GM19023 (cell line): ENCODE measurements at regions not wholly inside any gene's neighbourhood (a gene's known extent, or its start where the extent isn't known, plus 50 kb on each side); places are given as distances from the start of the nearest gene placed in this dataset.
"Not testable (repeated sequence)": the region's sequence is repeated elsewhere in the genome, so short reads cannot be mapped to it uniquely, and the experiment has no call there.

Experiments used
- ATAC-seq: cut with Tn5 transposase; IDR thresholded peaks from one replicate; pipeline ENCODE4 v1.9.1; 2021; ENCODE audit warnings: mild to moderate bottlenecking, moderate library complexity; ENCODE audit not compliant: unreplicated experiment

DNA sequence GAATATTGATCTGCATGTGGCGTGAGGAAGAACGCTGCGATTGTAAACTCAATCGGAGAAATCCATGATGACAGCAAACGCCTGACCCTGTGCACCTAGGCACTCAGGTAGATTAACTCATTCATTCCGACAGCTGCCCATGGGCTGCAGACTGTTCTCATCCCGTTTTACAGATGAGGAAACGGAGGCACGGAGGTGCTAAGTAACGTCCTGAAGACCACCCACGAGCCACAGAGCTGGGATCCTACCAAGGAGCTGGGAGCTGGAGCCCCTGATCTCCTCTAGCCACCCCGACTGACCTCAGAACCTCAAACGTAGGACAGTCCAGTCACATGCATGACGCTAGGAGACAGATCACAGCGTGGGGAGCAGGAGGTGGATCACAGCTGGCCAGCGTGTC lies 1092.7 kb downstream of the BRD1 start:
- ATAC-seq, result no peak

DNA sequence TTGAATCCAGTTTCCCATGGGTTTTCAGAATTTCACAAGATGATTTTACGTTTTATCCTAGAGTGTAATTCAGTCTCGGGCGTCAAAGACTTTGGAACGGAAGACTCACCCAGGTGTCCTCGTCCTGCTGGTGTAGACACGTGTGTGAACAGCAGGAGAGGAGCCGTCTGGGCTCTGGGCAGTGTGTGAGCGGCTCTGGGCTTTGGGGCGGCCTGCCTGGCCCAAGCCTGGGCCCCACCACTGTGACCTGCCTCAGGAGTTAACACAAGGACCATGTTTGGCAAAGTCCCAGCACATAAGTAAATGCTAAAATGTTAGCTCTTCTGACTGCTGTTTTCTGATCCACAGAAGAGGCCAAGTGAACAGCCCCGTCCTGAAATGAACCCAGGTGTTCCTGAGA lies 1093.3 kb downstream of the BRD1 start:
- ATAC-seq, result no peak

DNA sequence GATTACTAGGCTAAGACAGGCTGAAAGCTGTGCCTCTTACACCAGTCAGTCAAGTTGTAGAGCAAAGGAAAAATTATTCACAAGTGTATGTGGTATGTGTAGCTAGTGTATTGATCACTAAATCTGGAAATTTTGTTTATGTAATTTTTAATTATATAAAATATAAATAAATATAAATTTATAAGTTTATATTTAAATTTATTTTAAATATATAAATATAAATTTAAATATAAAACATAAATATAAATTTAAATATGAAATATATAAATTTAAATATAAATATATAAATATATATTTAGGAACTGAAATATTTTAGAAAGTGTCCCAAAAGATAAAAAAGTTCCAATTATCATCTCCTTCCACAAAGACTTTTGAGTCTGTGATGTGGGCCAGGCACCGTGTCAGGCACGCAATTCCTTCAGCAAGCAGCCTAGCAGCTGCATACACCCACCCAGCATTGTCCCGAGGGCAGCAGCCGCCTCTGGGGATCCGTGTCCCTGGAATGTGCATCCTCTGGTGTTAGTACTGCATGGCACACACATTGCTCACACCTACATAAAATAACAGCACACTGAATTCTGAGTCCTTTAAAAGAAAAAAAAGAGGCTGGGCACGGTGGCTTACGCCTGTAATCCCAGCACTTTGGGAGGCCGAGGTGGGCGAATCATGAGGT lies 1098.0 kb downstream of the BRD1 start:
- no peak for ATAC-seq

DNA sequence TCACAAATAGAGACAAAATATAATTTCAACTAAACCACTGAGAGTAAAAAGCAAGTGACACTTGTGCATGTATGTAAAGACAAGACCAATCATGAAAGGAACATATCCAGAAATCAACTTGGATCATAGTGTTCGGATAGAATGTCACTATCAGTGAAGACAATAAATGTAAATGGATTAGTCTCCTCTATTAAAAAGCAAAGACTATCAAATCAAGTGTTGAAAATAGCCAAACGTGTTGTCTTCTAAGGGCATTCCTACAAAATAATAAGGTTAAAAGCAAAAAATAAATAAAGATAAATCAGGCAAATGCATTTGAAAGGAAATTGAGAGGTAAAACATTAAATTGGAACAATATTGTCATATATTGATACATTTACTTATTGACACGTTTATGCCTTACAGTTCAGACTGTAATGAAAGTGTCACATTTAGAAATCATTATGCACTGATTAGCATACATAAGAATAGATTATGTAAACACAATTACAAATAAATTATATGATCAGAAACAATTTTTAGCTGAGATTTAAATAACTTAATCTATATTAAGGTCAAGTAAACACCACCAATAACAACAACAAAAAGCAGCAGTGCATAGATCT lies 1100.1 kb downstream of the BRD1 start:
- no peak for ATAC-seq

DNA sequence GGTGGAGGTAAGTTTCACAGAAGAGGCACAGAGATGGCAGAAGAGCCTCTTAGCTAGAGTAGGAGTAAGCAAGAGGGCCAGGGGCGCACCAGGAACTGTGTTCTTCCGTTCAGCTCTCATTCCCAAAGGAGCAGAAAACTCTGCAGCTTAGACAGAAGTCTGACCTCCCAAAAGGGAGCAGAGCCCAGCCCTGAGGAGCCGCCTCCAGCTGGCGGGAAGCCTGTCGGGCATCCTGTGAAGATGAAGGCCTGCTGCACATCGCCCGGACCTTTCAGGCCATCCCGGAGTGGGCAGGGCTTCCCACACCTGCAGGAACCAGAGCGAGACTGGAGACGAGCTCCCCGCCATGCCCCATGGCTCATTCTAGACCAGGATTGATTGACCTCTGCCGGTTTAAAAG lies 1102.8 kb downstream of the BRD1 start:
- ATAC-seq, result no peak

DNA sequence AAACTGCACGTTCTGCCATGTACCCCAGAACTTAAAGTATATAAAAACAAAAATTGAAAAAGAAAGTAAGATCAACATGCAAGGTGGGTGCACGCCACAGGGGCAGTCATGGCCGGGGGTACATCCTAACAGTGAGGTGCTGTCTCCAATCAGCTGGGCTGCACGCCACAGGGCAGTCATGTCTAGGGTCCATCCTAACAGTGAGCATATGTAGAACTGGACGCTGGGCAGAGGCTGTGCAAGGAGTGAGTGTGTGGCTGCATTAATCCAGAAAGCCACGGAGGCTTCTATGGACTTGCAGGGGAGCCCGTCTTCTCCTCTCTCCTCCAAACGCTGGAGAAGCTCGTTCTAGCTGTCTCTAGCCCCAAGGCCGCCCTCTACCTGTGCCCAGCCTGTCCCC lies 1105.0 kb downstream of the BRD1 start:
- no peak for ATAC-seq

DNA sequence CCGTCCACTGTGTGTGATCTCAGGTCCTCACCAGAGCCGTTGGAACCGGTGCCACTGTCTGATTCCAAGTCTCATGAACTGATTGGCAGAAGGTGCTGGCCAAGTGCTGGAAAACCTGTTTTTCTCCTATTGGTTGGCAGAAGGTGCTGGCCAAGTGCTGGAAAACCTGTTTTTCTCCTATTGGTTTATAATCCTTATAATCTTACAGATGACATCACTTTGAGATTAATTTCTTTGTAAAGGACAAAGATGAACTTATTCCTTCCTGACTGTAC lies 1106.3 kb downstream of the BRD1 start:
- no peak for ATAC-seq

DNA sequence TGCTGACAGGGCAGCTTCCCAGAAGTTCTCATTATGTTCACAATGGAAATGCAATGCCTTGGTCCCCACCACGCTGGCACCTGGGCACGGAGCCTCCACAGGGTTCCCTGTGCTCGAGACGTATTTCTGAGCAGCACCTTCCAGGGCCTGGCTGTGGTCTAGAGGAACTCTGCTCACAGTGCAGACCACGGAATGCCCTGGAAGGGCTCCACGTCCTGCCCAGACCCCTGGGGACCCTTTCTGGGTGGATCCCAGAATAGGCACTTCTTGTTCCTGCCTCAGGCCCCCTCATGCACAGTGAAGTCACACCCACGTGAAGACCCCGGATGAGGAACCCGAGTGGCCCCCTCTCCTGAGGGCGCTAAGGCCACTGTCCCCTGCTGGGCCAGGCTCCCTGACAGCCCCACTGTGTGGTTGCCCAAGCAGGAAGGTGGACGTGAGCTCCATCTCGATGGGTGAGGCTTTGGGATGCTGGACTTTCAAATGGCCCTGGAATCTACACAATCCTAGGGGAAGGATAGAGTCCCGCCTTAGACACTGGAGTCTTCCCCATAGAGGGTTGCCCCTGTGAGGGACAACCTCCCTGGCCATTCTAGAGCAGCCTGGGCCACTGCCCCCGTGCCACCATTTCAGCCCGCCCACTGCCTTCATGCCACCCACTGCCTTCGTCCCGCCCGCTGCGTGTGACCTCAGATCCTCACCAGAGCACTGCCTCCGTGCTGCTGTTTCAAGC lies 1106.8 kb downstream of the BRD1 start:
- ATAC-seq, result no peak

DNA sequence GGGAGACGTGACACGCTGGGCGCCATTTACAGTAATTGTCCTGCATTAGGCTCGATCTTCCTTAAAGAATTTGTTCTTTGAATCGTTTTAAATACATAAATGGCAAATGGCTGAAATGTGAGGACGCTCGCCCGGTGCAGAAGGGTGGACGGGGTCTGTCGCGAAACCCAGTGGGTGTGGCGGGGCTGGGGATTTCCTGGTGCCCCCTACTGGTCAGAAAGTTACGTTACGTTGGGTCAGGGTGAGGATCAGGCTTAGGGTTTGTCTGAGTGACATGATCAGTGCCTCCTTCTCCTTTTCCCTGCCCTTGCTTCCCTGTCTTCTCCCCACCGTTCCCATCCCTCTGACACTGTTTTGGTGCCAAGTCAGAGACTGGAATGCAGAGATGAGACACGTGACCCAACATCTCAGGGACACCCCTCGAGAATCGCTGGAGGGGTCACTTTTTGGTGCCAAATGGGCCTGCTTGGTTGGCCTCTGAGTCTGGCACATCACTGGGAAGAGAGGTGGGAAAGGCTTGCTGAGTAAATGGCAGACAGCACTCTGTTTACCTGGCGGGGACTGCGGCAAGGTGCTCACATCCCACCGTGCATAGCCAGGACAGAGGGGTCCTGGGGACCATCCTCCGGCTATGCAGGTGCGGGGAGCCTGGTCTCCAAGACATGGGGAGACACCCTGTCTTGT lies 1107.6 kb downstream of the BRD1 start:
- ATAC-seq, result no peak

DNA sequence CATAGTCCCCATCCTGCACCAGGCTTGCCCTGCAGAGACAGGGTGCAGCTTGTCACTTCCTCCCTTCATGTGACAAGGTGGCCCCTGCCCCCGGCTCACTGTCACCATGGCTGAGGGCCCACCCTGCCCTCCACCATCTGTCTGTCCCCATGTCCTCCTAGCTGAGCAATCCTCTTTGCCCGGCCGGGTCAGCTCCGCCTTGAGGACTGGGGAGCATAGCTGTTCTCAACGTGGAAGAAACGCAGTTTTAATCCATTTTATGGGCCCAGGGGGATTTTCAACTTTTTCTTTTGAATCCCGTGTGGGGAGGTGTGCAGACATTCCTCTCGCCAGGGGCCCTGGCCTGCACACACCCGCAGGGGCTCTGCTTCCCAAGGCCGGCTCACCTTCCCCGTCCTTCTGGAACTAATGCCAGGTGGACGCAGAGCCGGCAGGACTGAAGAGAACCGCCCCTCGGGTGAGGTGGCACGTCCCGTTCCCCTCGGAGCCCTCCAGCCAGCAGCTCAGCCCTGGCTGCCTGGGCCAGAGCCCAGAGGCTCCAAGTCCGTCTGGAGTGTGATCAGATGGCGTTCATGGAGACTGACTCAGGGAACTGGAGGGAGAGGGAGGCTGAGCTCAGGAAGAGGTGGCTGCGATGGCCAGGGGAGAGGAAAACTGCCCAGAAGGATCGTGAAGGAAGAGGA lies 1108.7 kb downstream of the BRD1 start:
- no peak for ATAC-seq

DNA sequence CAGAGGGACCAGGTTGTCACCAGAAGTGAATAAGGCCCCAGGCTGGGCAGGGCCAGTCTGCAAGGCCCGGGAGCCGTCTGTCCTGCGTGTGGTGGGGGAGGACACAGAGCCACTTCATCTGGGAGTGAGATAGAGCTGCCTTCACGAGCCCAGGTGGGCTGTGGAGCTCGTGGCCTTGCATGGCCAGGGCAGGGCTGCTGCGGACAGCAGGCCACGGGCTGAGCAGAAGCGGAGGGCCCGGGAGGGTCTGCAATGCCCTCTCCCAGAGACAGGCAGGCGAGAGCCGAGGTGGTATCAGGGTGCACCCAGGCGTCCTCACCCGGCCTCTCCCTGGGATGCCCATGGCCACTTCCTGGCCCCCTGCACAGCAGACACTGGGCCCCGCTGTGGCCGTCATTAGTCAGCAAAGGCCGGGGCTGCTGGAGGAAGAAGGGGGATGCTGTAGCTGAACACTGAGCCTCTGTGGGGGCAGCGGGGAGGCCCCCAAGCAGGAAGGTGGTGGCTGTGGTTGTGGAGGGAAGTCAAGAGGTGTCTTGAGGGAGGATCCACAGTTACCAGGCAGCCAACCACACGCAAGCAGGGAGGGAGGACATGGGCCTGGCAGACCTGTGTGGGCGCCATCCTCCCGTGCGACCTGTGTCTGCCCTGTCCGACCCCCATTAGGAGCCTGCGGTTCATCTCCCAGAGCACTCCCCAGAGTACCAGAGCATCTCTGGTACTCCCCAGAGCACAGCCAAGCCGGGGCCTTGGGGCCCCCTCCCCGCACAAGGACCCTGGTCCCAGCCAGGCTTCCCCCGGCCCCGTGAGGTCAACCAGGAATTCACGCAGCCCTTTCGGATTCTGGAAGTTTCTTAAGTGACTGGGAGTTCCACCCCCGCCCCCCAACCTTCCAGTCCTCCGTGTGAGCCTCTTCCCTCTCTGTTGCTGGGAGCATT lies 1109.5 kb downstream of the BRD1 start:
- no peak for ATAC-seq

DNA sequence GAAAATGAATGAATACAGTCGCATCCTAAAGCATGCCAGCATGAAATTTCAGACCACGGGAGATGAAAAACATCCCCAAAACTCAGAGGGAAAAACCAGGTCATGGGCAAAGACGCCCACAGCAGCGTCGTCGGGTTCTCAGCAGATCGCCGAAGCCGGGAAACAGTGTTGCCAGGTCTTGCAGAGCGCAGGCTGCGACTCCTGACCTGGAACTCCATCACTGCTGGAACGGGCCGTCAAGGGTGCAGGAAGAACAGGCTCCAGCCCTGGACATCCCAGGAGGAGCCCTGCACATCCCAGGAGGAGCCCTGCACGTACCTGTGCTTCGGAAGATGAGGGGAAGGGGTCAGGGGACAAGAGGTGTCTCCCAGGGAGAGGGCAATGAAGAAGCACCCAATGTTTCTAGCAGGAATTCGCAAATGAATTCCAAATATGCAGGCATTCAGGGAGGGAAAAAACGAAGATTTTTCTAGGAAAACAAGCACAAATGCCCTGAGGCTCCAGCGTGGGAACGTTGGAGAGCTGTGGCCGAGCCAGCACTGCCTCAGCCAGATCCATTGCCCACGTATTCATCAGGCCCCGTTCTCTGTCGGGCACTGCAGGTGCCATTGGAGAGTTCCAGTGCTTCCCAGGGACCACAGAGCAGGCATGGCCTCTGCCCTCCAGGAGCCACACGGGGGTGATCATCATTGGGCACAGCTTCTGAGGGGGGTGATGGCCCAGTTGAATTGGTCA lies 1110.4 kb downstream of the BRD1 start:
- no peak for ATAC-seq

DNA sequence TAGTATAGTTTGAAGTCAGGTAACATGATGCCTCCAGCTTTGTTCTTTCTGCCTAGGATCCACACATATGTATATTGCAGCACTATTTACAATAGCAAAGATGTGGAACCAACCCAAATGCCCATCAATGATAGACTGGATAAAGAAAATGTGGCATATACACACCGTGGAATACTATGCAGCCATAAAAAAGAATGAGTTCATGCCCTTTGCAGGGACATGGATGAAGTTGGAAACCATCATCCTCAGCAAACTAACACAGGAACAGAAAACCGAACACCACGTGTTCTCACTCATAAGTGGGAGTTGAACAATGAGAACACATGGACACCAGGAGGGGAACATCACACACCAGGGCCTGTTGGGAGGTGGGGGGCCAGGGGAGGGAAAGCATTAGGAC lies 1111.5 kb downstream of the BRD1 start:
- ATAC-seq, result not testable (repeated sequence)

DNA sequence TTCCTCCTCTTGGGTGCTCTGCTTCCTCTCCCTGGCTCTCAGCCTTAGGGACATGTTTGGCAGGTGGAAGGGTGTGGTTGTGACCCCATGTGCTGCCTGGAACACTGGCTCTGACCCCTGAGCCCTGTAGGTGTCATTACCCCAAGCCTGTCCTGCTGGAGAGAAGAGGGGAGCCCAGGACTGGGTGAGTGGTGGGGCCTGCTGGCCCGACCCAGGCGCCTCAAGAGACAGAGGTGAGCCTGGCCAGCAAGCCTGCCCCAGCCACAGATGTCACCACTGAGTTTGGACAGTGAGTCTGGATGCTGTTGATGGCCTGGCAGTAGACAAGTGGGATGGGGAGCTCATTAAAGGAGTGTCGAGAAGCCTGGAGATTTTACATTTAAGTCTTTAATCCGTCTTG lies 1112.2 kb downstream of the BRD1 start:
- ATAC-seq, result no peak

DNA sequence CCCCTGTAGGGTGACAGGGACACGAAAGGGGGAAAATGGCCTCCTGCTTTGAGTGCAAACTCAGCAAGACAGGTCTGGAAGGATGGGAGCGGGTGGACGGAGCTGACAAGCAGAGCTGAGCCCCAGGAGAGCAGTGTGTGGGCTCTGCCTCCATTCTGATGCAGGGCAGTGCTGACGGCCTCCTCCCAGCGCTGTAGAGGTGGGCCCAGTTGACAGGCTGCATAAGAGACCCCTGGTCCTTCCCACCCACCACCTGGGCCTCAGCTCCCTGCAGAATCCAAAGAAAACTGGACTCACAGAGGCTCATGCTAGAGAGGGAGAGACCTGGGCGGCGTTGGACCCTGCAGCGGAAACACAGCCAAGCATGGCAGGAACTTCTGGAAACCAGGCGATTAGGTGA lies 1113.4 kb downstream of the BRD1 start:
- no peak for ATAC-seq

DNA sequence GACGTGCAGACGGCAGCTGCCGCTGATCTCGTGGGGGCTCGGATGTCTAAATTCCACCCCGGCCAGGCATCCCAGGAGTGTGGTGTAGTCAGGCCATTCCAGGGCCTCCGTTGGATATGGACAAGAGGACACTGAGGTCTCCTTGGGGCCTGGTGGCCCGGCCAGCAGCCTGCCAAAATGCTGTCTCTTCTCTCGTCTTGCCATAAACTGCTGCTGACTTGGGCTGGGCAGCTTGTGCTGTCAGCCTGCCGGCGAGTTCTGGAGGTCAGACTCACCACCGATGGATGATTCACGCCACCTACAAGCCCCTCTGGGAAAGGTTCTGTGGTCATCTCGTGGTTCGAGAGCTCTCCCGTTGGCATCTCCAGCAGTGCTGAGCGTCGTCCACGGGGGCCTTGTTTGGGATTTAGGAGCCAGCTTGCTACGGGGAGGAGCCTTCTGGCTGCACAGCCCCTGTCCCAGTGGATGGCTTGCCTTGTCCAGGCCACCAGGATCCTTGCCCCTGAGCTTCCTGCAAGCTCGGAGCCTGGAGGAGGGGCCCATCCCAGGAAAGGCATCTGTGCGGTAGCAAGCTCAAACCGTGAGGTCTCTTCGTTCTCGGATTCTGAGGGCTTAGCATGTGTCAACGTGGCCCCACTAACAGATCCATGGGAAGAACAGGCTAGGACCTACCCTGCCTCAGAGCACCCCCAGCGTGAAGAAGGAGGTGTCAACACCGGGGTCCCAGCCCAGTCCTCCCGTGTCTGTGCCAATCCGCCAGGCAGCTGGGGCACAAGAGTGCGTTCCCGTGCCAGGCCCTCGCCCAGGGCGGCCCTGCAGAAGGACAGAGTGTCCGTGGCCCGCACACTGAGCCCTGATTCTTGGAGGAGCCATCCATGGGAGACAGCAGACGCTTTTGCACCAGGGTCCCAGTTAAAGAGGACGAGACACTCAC lies 1114.1 kb downstream of the BRD1 start:
- ATAC-seq, result no peak

DNA sequence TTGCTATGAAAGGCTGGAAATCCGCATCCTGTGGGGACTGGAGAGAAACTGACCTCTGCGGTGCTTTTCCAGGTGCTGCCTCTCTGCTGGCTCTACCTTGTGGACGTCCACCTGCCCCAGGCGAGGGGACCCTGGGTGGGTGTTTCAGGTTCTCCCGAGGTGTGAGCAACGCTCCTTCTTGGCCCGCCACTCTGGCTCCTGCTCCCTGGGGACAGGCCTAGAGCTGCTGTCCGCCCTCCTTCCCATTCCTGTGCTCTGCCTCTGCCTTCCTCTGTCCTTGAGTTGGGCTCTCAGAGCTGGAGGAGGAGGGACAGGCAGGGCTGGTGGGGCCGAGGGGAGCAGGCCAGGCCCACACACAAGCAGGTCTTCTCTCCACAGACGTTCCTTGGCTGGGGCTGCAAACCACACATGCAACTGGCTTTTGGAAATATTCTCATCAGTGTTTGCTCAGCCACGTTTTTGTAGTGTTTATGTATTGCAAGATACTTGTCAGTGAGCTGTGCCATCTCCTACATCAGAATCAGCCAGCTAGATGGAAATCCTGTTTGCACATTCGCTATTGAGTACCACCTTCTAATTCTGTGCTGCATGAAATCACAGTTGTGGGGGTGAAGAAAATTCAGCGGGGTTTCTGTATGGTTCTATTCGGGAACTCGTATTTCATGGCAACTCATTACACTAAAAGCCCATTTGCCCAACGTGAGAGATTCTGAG lies 1115.0 kb downstream of the BRD1 start:
- no peak for ATAC-seq

DNA sequence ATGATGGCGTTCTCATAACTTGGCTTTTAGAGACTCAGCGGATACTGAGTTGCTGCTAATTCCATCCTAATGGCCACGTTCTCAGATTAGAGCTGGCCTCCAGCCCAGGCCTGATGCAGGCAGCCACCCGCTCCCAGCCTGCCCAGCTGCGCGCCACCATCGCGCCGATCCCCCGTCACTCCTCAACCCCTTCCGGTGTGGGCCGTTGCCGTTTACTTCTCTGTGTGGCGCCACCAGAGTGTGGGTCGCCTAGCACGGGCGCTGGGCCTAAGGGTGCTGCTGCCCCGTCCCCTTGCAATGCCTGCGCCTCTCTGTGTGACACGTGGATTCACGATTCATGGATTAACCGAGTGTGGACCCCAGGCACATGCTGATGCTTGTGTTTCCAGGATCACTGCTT lies 1116.0 kb downstream of the BRD1 start:
- ATAC-seq, result no peak
